Skeletal muscle tissue (tissue), 3 donors: ENCODE measurements at regions not wholly inside any gene's neighbourhood (a gene's known extent, or its start where the extent isn't known, plus 50 kb on each side); places are given as distances from the start of the nearest gene placed in this dataset.

ENCODE experiments used
- H3K27ac ChIP-seq: one replicate; pipeline ENCODE4 v1.7.0; 2013; ENCODE audit warnings: mild to moderate bottlenecking, low read depth, low read length, inconsistent platforms
- H3K27me3 ChIP-seq, 3 donors: one replicate each; pipeline ENCODE4 v1.7.0; 2013; ENCODE audit warnings: low read length in 3 of 3; ENCODE audit not compliant: control insufficient read depth in 3 of 3, insufficient read depth in 3 of 3
- H3K36me3 ChIP-seq, 3 donors: one replicate each; pipeline ENCODE4 v1.7.0; 2013; ENCODE audit warnings: low read length in 3 of 3; ENCODE audit not compliant: control insufficient read depth in 3 of 3, insufficient read depth in 3 of 3
- H3K4me1 ChIP-seq, 3 donors: one replicate each; pipeline ENCODE4 v1.7.0; 2013; ENCODE audit warnings: low read length in 3 of 3, mild to moderate bottlenecking in 3 of 3; ENCODE audit not compliant: control insufficient read depth in 3 of 3, insufficient read depth in 3 of 3
- H3K4me3 ChIP-seq, 3 donors: one replicate each; pipeline ENCODE4 v1.7.0; 2013; ENCODE audit warnings: low read length in 3 of 3
- H3K9ac ChIP-seq, 3 donors: one replicate each; pipeline ENCODE4 v1.7.0; 2013; ENCODE audit warnings: low read length in 3 of 3, mild to moderate bottlenecking in 3 of 3, moderate library complexity in 2 of 3, low read depth in 1 of 3
- H3K9me3 ChIP-seq, 3 donors: one replicate each; pipeline ENCODE4 v1.7.0; 2013; ENCODE audit warnings: low read length in 3 of 3; ENCODE audit not compliant: control insufficient read depth in 3 of 3
- donor health status: Osteomylitis.

- no peak overlapping the region for H3K9ac ChIP-seq
- no peaks in the 10 kb centered on the region for H3K27me3 ChIP-seq
- H3K4me3 ChIP-seq = no peak overlapping the region
- no peaks in the 10 kb centered on the region for H3K36me3 ChIP-seq
- peaks cover 0 to 3% (median 0%) of the 10 kb centered on the region in 3 donors for H3K9me3 ChIP-seq
- H3K27ac ChIP-seq = no peak overlapping the region
- no peaks in the 10 kb centered on the region for H3K4me1 ChIP-seq
Observed at GRCh38 chr14:43872752-43873655, 634.1 kb downstream of the FSCB start.

- Histone ChIP-seq H3K9ac (no peak overlapping the region), H3K4me1 (no peaks in the 10 kb centered on the region), H3K27me3 (no peaks in the 10 kb centered on the region), H3K36me3 (no peaks in the 10 kb centered on the region), H3K4me3 (no peak overlapping the region), H3K9me3 (peaks cover 0 to 3% (median 0%) of the 10 kb centered on the region in 3 donors), H3K27ac (no peak overlapping the region)
Observed at GRCh38 chr14:43872222-43872621, 634.9 kb downstream of the FSCB start.

GRCh38 chr14:43858981-43859380, 648.1 kb downstream of the FSCB start:
- no peaks in the 10 kb centered on the region for H3K27me3 ChIP-seq
- H3K4me1 ChIP-seq = no peaks in the 10 kb centered on the region
- H3K9me3 ChIP-seq = no peaks in the 10 kb centered on the region
- no peaks in the 10 kb centered on the region for H3K36me3 ChIP-seq
- H3K9ac ChIP-seq = no peak overlapping the region
- no peak overlapping the region for H3K27ac ChIP-seq
- H3K4me3 ChIP-seq = no peak overlapping the region

- H3K27me3 ChIP-seq = no peaks in the 10 kb centered on the region
- no peaks in the 10 kb centered on the region for H3K9me3 ChIP-seq
- no peak overlapping the region for H3K27ac ChIP-seq
- H3K4me3 ChIP-seq = no peak overlapping the region
- H3K36me3 ChIP-seq = no peaks in the 10 kb centered on the region
- H3K9ac ChIP-seq = no peak overlapping the region
- H3K4me1 ChIP-seq = no peaks in the 10 kb centered on the region
Observed at GRCh38 chr14:43855556-43855955, 651.5 kb downstream of the FSCB start.

- no peaks in the 10 kb centered on the region for H3K4me1 ChIP-seq
- H3K27ac ChIP-seq = no peak overlapping the region
- H3K4me3 ChIP-seq = no peak overlapping the region
- no peaks in the 10 kb centered on the region for H3K9me3 ChIP-seq
- no peaks in the 10 kb centered on the region for H3K27me3 ChIP-seq
- H3K9ac ChIP-seq = no peak overlapping the region
- H3K36me3 ChIP-seq = no peaks in the 10 kb centered on the region
Observed at GRCh38 chr14:43853541-43853940, 653.5 kb downstream of the FSCB start.

GRCh38 chr14:43803076-43803689, 703.9 kb downstream of the FSCB start:
- no peaks in the 10 kb centered on the region for H3K9me3 ChIP-seq
- no peaks in the 10 kb centered on the region for H3K36me3 ChIP-seq
- H3K9ac ChIP-seq = no peak overlapping the region
- no peak overlapping the region for H3K4me3 ChIP-seq
- no peaks in the 10 kb centered on the region for H3K4me1 ChIP-seq
- H3K27me3 ChIP-seq = no peaks in the 10 kb centered on the region
- no peak overlapping the region for H3K27ac ChIP-seq

- Histone ChIP-seq H3K36me3 (no peaks in the 10 kb centered on the region), H3K9ac (no peak overlapping the region), H3K9me3 (no peaks in the 10 kb centered on the region), H3K27me3 (no peaks in the 10 kb centered on the region), H3K27ac (no peak overlapping the region), H3K4me3 (no peak overlapping the region), H3K4me1 (no peaks in the 10 kb centered on the region)
Observed at GRCh38 chr14:43795600-43796228, 711.4 kb downstream of the FSCB start.

GRCh38 chr14:43793579-43793978, 713.5 kb downstream of the FSCB start:
- Histone ChIP-seq H3K9me3 (no peaks in the 10 kb centered on the region), H3K9ac (no peak overlapping the region), H3K4me3 (no peak overlapping the region), H3K27ac (no peak overlapping the region), H3K36me3 (no peaks in the 10 kb centered on the region), H3K4me1 (no peaks in the 10 kb centered on the region), H3K27me3 (no peaks in the 10 kb centered on the region)

GRCh38 chr14:43792980-43793379, 714.1 kb downstream of the FSCB start:
- Histone ChIP-seq H3K36me3 (no peaks in the 10 kb centered on the region), H3K4me1 (no peaks in the 10 kb centered on the region), H3K27ac (no peak overlapping the region), H3K9me3 (no peaks in the 10 kb centered on the region), H3K27me3 (no peaks in the 10 kb centered on the region), H3K4me3 (no peak overlapping the region), H3K9ac (no peak overlapping the region)

GRCh38 chr14:43790681-43791080, 716.4 kb downstream of the FSCB start:
- Histone ChIP-seq H3K36me3 (no peaks in the 10 kb centered on the region), H3K4me1 (peaks cover 0 to 5% (median 0%) of the 10 kb centered on the region in 3 donors), H3K9me3 (no peaks in the 10 kb centered on the region), H3K27me3 (no peaks in the 10 kb centered on the region), H3K9ac (no peak overlapping the region), H3K27ac (no peak overlapping the region), H3K4me3 (no peak overlapping the region)
